Activated CD4-positive, alpha-beta T cell treated with anti-CD3 and anti-CD28 coated beads, Interleukin-2, amount 10 ng/mL, durations not matched to agents 24 days and 14 days (primary cell): ENCODE measurements at regions not wholly inside any gene's neighbourhood (a gene's known extent, or its start where the extent isn't known, plus 50 kb on each side); places are given as distances from the start of the nearest gene placed in this dataset.

Source experiments
- DNase-seq: peaks from one replicate; pipeline ENCODE4 v3.0.0; 2022
- H3K27ac Mint-ChIP-seq: one replicate; pipeline ENCODE4 v1.8.0; 2022; ENCODE audit warnings: mild to moderate bottlenecking, mixed read lengths
- H3K27me3 Mint-ChIP-seq: one replicate; pipeline ENCODE4 v1.8.0; 2022; ENCODE audit warnings: mixed read lengths
- H3K36me3 Mint-ChIP-seq: one replicate; pipeline ENCODE4 v1.8.0; 2022; ENCODE audit warnings: low read depth, mild to moderate bottlenecking, mixed read lengths
- H3K4me1 Mint-ChIP-seq: one replicate; pipeline ENCODE4 v1.8.0; 2021; ENCODE audit warnings: mixed read lengths
- H3K4me3 Mint-ChIP-seq: one replicate; pipeline ENCODE4 v1.8.0; 2022; ENCODE audit warnings: mild to moderate bottlenecking, moderate library complexity, mixed read lengths
- H3K9me3 Mint-ChIP-seq: one replicate; pipeline ENCODE4 v1.8.0; 2021; ENCODE audit warnings: mixed read lengths
- intact Hi-C: fragments of 100-400 bp; cut with micrococcal nuclease; formaldehyde crosslinking; loops from one replicate; pipeline ENCODE4 v1.15.1; 2023

DNA sequence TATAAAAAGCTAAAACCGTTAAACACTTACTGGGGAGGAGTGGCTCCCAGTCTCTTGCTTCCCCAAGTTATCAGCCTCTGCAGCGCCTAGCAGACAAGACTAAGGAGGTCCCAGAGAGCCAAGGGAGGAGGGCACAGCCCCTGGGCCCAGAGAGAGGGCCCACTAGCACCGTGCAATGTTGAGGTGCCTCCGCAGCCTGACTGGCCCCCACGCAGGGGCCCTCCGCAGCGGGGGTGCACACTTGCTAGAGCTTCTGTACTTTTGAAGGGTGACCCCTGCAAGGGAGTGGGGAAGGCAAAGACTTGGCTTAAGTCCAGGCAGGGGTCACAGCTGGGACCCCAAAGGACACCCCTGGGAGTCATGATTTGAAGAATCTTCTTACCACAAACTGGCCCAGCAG, 98.0 kb downstream of the ADAMTS15 start:
- intact Hi-C loops: no loop called here
- Mint-ChIP-seq H3K4me3 (no peak overlapping the region), H3K36me3 (no peaks in the 10 kb centered on the region), H3K27me3 (peaks cover 12% of the 10 kb centered on the region), H3K9me3 (no peaks in the 10 kb centered on the region), H3K4me1 (no peaks in the 10 kb centered on the region), H3K27ac (no peak overlapping the region)
- no peak for DNase-seq

DNA sequence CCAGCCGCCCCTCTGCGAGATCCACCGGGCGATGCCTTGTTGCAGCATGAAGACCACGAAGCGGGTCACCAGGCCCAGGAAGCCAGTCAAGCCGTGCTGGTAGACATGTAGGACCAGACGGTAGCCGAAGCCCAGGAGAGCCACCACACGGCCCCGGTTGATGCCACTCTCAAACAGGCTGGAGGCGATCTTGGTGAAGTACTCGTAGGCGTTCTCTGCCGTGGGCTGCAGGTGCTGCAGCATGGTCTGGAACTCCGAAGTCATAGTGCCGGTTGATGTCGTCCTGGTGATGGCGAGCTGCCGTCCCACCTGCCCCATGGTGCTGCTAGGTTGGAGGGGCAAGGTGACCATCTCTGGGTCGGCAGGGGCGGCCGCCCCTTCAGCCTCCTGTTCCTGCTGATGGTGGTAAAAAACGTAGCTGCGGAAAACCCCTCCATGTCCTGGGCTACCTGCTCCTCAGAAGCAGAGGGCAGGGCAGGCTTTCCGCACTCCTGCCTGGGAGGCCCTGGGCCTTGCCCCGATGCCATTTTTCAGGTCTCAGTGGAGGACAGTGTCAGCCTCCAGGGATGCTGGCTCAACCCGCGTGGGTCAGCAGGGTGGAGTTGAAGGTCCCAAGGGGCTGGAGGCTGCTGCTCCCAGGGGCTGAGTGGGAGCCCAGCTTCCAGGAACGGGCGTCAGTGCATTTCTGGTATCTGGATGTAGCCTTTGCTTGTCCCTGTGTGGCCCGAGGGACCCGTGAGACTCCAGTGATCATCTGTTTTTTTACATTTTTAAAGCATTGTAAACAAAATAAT, 98.7 kb downstream of the ADAMTS15 start:
- Mint-ChIP-seq H3K27me3 (peaks cover 11% of the 10 kb centered on the region), H3K4me1 (no peaks in the 10 kb centered on the region), H3K4me3 (no peak overlapping the region), H3K36me3 (no peaks in the 10 kb centered on the region), H3K27ac (no peak overlapping the region), H3K9me3 (no peaks in the 10 kb centered on the region)
- intact Hi-C loops: no loop called here
- DNase-seq: no peak

DNA sequence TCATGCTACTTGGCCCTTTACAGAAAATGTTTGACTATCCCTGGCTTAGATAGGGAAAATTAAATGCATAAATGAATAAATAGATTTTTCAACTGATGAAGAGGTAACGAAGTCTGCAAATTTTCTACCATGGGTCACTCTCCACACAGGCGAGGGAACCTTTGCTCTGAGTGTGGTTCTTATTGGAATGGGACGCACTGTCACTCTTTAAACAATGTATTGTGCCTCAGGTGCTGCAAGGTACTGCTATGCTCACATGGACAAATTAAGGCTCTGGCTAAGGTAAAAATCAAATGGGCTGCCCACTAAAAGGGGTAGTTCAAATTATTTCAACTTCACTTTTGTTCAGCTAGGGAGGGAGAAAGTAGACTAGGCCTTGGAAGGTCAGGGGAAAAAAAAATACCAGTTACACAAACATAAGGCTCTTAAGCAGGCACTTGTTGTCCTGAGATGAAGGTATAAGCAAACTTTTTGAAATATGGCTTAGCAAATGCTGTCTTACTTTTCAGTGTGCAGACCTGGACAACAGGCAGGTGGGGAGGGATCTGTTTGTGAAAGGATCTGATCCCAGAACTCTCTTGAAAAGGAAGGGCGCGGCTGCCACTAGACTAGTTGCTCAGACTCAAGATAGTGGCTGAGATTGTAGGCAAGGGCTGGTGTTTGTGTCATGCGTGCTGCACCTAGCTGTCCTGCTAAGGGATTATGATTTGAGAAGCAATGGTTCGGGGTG, 99.5 kb downstream of the ADAMTS15 start:
- Mint-ChIP-seq H3K27me3 (peaks cover 9% of the 10 kb centered on the region), H3K36me3 (no peaks in the 10 kb centered on the region), H3K9me3 (no peaks in the 10 kb centered on the region), H3K4me1 (no peaks in the 10 kb centered on the region), H3K27ac (no peak overlapping the region), H3K4me3 (no peak overlapping the region)
- intact Hi-C loops: no loop called here
- no peak for DNase-seq

DNA sequence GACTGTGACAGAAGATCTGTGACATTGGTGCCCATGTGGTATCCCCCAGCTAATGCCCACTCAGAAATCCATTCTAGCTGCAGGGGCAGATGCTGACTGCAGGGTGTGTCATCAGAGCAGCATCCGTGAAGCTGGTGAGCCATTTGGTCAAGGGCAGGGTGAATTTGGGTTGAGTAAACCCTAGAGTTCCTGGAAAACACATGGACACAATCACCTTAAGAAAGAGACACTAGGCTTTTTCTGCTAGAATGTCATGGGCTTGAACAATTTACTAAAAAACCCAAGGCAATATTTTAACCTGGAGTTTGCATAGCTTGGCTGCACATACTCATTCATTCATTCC, 100.0 kb downstream of the ADAMTS15 start:
- Mint-ChIP-seq H3K9me3 (no peaks in the 10 kb centered on the region), H3K36me3 (no peaks in the 10 kb centered on the region)

DNA sequence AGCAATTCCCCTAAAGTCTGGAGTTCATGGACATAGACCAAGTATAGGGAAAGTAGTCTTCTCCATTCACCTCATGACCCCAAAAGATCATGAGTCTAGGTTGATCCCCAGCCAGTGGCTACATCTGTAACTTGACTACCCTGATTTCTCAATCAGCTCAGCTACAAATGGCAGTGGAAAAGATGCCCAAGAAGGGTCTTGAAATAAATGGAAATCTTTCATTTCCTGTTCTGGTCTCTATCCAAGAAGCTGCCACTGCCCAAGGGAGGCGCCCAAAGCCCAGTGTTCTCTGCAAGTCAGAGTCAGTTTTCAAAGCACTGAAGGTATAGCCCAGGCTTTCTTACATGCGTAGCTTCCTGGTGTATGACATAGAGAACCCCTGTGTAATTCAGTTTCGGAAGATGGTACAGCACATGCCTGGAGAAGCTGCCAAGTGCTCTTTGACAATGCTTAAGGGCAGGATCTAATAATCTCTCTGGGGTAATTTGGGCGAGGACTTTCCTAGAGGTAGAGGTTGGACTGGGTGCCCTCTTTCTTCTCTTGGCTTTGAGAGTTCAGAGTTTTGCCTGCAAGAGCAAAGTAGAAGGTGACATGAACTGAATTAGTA, 101.1 kb downstream of the ADAMTS15 start:
- Mint-ChIP-seq H3K4me3 (no peak overlapping the region), H3K27ac (no peak overlapping the region), H3K4me1 (no peaks in the 10 kb centered on the region), H3K9me3 (no peaks in the 10 kb centered on the region), H3K36me3 (no peaks in the 10 kb centered on the region), H3K27me3 (peaks cover 12% of the 10 kb centered on the region)
- DNase-seq: no peak
- intact Hi-C loops: no loop called here

More for the DNA sequence above, 100.0 kb downstream of the ADAMTS15 start:
- no peak for DNase-seq
- no peak overlapping the region for H3K27ac Mint-ChIP-seq
- H3K27me3 Mint-ChIP-seq: peaks cover 9% of the 10 kb centered on the region
- H3K4me1 Mint-ChIP-seq: no peaks in the 10 kb centered on the region
- no peak overlapping the region for H3K4me3 Mint-ChIP-seq
- intact Hi-C loops: no loop called here

DNA sequence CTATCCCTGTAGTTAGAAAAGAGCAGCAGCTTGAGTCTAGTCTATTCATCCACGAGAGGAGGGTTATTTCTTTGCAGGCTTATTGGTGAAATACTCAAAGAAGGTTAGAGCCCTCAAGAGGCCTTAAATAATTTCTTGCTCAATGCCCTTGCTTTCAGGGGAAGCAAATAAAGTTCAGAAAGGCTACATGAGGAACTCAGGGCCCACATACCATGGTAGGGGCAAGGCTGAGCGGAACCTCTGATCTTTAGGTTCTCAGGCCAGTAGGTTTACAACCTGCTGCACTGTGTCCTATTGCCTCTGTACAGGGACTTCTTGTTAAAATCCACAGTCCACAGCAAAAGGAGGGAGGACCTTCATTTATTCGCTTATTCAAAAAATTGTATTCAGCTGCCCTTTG, 101.7 kb downstream of the ADAMTS15 start:
- Mint-ChIP-seq H3K4me1 (no peaks in the 10 kb centered on the region), H3K9me3 (no peaks in the 10 kb centered on the region), H3K27me3 (peaks cover 13% of the 10 kb centered on the region), H3K36me3 (no peaks in the 10 kb centered on the region), H3K4me3 (no peak overlapping the region), H3K27ac (no peak overlapping the region)
- intact Hi-C loops: no loop called here
- DNase-seq: no peak

DNA sequence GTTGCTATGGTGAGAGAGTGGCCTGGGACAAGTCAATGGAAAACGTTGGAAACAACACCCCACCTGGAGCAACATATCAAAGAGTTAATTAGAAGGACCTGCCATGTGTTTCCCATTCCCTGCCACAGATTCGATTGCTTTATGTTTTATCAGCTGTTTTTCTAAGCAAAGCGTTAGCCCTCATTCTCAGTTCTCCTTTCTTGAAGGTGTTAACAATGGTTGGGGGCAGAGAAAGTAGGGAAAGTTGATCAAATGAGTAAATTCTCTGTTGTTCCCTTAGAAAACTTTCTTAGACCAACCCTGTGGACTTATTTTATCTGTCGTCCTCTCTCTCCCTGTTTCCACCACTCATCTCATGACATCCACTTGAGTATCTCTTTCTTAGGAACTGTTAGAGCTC, 102.5 kb downstream of the ADAMTS15 start:
- Mint-ChIP-seq H3K27ac (no peak overlapping the region), H3K4me1 (no peaks in the 10 kb centered on the region), H3K27me3 (peaks cover 13% of the 10 kb centered on the region), H3K4me3 (no peak overlapping the region), H3K36me3 (no peaks in the 10 kb centered on the region), H3K9me3 (no peaks in the 10 kb centered on the region)
- intact Hi-C loops: no loop called here
- no peak for DNase-seq

DNA sequence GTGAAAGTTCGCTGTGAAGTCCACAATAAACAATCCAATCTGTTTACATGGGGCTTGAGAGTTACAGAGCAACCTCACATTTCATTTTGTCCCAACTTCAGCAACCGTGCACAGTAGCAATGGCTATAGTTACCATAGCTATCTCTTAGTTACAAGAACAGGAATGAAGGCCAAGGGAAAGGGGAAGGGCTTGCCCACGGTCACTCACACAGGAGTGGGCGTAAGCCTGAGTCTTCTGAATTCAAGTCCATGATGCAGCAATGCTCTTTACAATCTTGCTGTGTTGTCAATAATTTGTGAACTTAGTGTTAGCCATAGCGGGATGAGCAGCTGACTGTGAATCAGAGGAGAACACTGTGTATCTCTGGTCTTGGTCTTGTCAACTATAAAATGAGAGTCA, 102.9 kb downstream of the ADAMTS15 start:
- Mint-ChIP-seq H3K27ac (no peak overlapping the region), H3K9me3 (no peaks in the 10 kb centered on the region), H3K4me3 (no peak overlapping the region), H3K27me3 (peaks cover 13% of the 10 kb centered on the region), H3K4me1 (no peaks in the 10 kb centered on the region), H3K36me3 (no peaks in the 10 kb centered on the region)
- intact Hi-C loops: no loop called here
- DNase-seq: no peak

DNA sequence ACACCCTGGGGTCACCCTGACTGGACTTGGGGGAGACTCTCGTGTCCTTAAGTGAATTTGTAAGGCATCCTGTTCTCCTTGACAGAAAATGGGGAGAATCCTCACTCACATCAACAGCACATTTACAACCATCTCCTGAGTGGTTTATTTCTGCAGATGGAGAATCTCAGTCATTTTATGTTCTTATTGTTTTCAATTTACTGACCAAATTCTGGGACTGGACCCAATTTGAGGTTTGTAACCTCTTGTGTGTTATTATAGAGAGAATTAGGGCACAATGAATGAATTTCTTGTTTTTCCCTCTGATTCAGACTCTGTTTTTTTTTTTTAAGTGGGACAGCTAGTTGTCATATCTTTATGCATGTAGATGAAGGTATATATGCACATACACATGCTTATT, 104.9 kb downstream of the ADAMTS15 start:
- no peak for DNase-seq
- no peak overlapping the region for H3K27ac Mint-ChIP-seq

DNA sequence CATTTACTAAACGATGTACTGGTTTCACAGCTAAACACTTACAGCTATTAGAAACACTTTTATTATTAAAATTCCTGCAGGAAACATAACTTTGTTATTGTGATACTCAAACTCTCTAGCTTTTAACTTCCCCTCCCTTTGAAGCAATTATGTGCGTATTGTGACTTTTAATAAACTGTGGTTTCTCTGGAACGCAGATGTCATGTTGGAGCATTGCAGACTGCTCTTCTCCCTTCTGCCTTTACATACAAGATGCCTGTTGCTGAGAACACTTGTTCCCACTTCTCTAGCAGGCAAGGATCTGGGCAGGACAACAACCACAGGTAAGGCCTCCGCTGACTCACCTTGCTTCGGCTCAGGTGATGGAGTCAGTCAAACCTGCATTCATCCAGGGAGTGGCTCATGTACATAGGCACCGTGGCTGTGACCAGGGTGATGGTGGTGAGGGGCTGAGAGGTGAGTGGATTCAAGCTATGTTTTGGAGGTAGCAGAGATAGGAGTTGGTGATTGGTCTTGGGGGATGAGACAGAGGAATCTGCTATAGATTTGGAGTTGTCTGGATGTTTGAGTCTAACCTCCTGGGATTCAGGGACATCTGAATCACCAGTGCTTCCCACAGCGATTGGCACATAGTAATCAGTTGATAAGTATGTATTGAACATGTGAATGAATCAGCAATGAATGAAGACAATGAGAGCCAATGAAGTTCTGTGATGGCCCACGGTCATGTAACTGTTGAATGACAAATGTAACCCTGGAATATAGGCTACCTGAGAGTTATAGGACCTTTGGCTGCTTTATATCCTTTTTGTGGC, 106.0 kb downstream of the ADAMTS15 start:
- Mint-ChIP-seq H3K27ac (no peak overlapping the region), H3K27me3 (peaks cover 11% of the 10 kb centered on the region), H3K4me1 (no peaks in the 10 kb centered on the region), H3K36me3 (no peaks in the 10 kb centered on the region), H3K4me3 (no peak overlapping the region), H3K9me3 (no peaks in the 10 kb centered on the region)
- no peak for DNase-seq
- intact Hi-C loops: no loop called here

More for the DNA sequence above, 104.9 kb downstream of the ADAMTS15 start:
- Mint-ChIP-seq H3K27me3 (peaks cover 11% of the 10 kb centered on the region), H3K9me3 (no peaks in the 10 kb centered on the region), H3K4me3 (no peak overlapping the region), H3K36me3 (no peaks in the 10 kb centered on the region), H3K4me1 (no peaks in the 10 kb centered on the region)
- intact Hi-C loops: no loop called here

DNA sequence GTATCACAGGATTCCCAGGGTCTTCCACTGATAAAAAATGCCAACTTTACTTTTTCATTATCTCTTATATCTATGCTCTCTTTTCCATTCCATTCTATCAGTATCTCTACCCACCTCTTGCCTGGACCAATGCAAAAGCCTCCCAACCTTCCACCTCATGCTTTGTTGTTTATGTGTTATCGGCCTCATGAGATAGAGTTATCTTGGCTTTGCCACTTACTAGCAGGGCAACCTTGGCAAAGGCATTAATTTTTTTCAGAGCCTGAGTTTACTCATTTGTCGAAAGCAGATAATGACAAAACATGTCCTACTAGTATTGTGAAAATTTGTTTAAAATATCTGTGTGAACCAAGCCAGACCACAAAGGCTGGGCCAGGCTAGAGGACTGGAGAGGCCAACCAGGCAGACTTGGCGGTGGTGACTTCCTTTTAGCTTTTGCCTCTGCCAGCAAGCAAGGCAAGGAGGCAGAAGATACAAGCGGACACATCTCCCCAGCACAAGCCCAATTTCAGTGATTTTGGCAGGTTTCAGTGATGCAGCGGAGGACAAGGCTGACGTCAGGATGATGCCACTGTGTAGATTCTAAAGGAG, 106.9 kb downstream of the ADAMTS15 start:
- H3K27ac Mint-ChIP-seq: no peak overlapping the region
- H3K36me3 Mint-ChIP-seq: no peaks in the 10 kb centered on the region
- H3K27me3 Mint-ChIP-seq: peaks cover 11% of the 10 kb centered on the region
- no peaks in the 10 kb centered on the region for H3K4me1 Mint-ChIP-seq
- no peak for DNase-seq
- H3K4me3 Mint-ChIP-seq: no peak overlapping the region
- no peaks in the 10 kb centered on the region for H3K9me3 Mint-ChIP-seq
- intact Hi-C loops: no loop called here

DNA sequence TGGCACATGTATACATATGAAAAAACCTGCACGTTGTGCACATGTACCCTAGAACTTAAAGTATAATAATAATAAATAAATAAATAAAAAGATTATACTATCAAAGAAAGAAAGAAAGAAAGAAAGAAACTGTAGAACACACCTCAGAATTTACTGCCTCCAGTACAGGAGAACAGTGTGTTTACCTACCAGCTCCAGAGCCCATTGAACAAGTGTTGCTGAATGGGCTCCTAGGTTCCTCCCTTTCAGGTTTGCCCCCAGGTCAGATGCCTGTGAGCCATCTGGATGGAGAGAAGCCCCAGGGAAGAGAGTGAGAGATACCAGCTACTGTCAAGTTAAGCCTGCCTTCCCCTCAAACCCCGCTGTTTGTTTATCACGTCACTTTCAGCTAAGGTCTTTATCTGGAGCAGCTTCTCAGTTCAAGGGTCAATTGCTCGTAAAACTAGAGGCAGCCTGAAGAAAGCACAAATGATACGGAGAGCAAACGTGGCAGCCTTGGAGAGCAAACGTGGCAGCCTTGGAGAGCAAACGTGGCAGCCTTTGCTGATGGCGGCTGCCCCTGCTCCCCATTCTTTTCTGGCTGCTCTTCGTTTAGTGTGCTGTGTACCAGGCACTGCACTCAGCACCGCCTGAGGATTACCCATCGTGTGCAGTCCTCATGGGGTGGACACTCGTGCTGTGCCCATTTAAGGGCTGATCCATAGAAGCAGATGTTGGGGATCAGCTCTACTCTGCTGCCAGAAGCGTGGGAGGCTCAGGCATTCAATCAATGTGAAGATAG, 111.7 kb downstream of the ADAMTS15 start:
- Mint-ChIP-seq H3K9me3 (no peaks in the 10 kb centered on the region), H3K27me3 (no peaks in the 10 kb centered on the region), H3K4me3 (no peak overlapping the region), H3K27ac (no peak overlapping the region), H3K36me3 (no peaks in the 10 kb centered on the region), H3K4me1 (no peaks in the 10 kb centered on the region)
- intact Hi-C loops: no loop called here
- no peak for DNase-seq

DNA sequence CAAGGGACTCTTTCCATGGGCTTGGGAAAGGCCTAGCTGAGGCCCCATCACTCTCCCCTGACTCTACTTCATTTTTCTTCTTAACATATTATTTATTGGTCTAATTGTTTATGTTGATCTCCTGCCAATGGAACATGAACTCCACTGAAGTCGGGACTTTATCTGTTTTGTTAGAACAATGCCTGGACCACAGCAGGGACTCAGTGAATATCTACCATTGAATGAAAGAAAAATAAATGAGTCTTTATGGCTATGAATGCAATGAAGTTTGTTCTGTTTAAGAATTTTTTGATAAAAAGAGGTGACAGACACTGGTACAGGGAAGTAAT, 112.3 kb downstream of the ADAMTS15 start:
- Mint-ChIP-seq H3K4me1 (no peaks in the 10 kb centered on the region), H3K36me3 (no peaks in the 10 kb centered on the region), H3K27me3 (no peaks in the 10 kb centered on the region), H3K4me3 (no peak overlapping the region), H3K9me3 (no peaks in the 10 kb centered on the region), H3K27ac (no peak overlapping the region)
- intact Hi-C loops: no loop called here
- no peak for DNase-seq
